ENCODE measurements at regions not wholly inside any gene's neighbourhood (a gene's known extent, or its start where the extent isn't known, plus 50 kb on each side); places are given as distances from the start of the nearest gene placed in this dataset.

DNA sequence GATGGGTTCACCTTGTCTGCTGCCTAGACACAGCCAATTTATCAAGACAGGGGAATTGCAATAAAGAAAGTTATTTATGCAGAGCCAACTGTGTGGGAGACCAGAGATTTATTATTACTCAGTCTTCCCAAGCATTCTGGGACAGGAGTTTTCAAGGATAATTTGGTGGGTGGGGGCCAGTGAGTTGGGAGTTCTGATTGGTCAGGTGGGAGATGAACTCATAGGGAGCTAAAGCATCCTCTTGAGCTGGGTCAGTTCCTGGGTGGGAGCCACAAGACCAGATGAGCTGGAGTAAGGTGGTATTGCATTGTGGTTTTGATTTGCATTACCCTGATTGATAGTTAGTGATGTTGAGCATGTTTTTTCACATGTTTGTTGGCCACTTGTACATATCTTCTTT lies 86.1 kb downstream of the PRKAB2 start:
- DNase-seq (ENCODE audit: low read depth) (no peak), FAIRE-seq (no peak)
- Histone ChIP-seq H3K9ac (ENCODE audit: low read length) (no peak overlapping the region), H2AFZ (ENCODE audit: low read depth, low read length) (no peak overlapping the region), H3K4me2 (ENCODE audit: low read length) (no peak overlapping the region), H4K20me1 (ENCODE audit: insufficient read depth, low read length) (no peaks in the 10 kb centered on the region), H3K36me3 (ENCODE audit: insufficient read depth, low read length) (no peaks in the 10 kb centered on the region), H3K27me3 (ENCODE audit: insufficient read depth, low read length) (peaks cover 19% of the 10 kb centered on the region), H3K79me2 (ENCODE audit: insufficient read depth, low read length) (no peaks in the 10 kb centered on the region), H3K27ac (ENCODE audit: low read depth, low read length) (no peak overlapping the region), H3K9me3 (ENCODE audit: insufficient read depth, low read depth, low read length) (no peaks in the 10 kb centered on the region), H3K4me1 (ENCODE audit: insufficient read depth, low read length) (no peaks in the 10 kb centered on the region), H3K4me3 (ENCODE audit: insufficient read depth, low read depth, low read length) (no peak overlapping the region)
- TF ChIP-seq, protein P1, sequence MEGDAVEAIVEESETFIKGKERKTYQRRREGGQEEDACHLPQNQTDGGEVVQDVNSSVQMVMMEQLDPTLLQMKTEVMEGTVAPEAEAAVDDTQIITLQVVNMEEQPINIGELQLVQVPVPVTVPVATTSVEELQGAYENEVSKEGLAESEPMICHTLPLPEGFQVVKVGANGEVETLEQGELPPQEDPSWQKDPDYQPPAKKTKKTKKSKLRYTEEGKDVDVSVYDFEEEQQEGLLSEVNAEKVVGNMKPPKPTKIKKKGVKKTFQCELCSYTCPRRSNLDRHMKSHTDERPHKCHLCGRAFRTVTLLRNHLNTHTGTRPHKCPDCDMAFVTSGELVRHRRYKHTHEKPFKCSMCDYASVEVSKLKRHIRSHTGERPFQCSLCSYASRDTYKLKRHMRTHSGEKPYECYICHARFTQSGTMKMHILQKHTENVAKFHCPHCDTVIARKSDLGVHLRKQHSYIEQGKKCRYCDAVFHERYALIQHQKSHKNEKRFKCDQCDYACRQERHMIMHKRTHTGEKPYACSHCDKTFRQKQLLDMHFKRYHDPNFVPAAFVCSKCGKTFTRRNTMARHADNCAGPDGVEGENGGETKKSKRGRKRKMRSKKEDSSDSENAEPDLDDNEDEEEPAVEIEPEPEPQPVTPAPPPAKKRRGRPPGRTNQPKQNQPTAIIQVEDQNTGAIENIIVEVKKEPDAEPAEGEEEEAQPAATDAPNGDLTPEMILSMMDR (IDR thresholded peaks at IDR 0.05; ENCODE audit: insufficient read depth, low read depth, low read length) = no peak
- TF ChIP-seq EZH2 (IDR thresholded peaks at IDR 0.05; ENCODE audit: insufficient read depth, low read length) = no peak
- Mint-ChIP-seq H3K36me3 (ENCODE audit: low read depth, unreplicated experiment) (no peaks in the 10 kb centered on the region), H3K27me3 (ENCODE audit: low read depth, unreplicated experiment) (no peaks in the 10 kb centered on the region), H3K9me3 (ENCODE audit: unreplicated experiment) (no peaks in the 10 kb centered on the region), H3K4me1 (ENCODE audit: low read depth, unreplicated experiment) (no peaks in the 10 kb centered on the region), H3K27ac (ENCODE audit: unreplicated experiment) (no peak overlapping the region), H3K4me3 (ENCODE audit: unreplicated experiment) (no peak overlapping the region)

DNA sequence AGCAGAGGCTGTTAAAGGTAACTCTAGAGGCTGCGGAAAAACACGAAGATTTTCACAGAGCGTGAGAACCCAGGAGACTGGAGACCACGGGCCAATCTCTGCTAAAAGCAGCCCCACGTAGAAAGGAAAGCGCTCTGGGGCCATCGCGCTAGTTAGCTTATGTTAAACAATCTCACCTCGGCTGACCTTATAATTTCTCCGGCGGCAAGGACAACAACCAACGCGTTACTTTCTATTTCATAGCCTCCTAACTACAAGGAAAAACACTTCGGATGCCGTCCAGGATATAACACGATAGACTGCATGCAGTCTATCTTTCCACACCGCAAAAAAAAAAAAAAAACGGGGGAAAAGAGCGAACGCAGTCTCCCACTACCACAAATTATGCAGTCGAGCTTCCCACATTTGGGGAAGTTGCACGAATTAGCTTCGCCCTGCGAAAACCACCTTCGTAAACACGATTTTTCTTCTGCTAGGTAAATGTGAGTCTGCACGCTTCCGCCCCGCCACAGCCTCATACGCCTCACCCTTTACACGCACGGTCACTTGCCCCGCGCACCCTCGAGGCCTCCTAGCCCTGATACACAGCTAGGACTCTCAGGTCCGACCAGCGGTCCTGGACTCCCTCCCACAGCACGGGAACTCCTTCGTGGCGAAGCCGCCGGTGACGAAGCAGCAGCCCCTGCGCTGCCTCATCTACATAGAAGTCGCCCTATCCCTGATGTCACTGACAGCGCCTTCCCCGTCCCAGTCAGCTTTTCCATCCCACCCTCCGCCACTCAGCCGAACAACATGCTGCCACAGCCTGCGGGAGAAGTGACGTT lies 87.8 kb downstream of the PRKAB2 start:
- Histone ChIP-seq H3K27ac (ENCODE audit: low read depth, low read length) (peak overlapping the region; percentile 97), H3K4me2 (ENCODE audit: low read length) (peak overlapping the region; percentile 92), H3K4me3 (ENCODE audit: insufficient read depth, low read depth, low read length) (peak overlapping the region; percentile 69), H4K20me1 (ENCODE audit: insufficient read depth, low read length) (peaks cover 3% of the 10 kb centered on the region), H3K4me1 (ENCODE audit: insufficient read depth, low read length) (peaks cover 4% of the 10 kb centered on the region), H3K79me2 (ENCODE audit: insufficient read depth, low read length) (no peaks in the 10 kb centered on the region), H2AFZ (ENCODE audit: low read depth, low read length) (peak overlapping the region; percentile 95), H3K9me3 (ENCODE audit: insufficient read depth, low read depth, low read length) (peaks cover 3% of the 10 kb centered on the region), H3K27me3 (ENCODE audit: insufficient read depth, low read length) (peaks cover 36% of the 10 kb centered on the region), H3K9ac (ENCODE audit: low read length) (peak overlapping the region; percentile 96), H3K36me3 (ENCODE audit: insufficient read depth, low read length) (no peaks in the 10 kb centered on the region)
- H3K4me1 Mint-ChIP-seq (ENCODE audit: low read depth, unreplicated experiment) = no peaks in the 10 kb centered on the region
- no peak for TF ChIP-seq EZH2 (IDR thresholded peaks at IDR 0.05; ENCODE audit: insufficient read depth, low read length)
- TF ChIP-seq, protein P1 (IDR thresholded peaks at IDR 0.05; ENCODE audit: insufficient read depth, low read depth, low read length) = no peak
- peaks cover 4% of the 10 kb centered on the region for H3K9me3 Mint-ChIP-seq (ENCODE audit: unreplicated experiment)
- H3K36me3 Mint-ChIP-seq (ENCODE audit: low read depth, unreplicated experiment) = no peaks in the 10 kb centered on the region
- no peak for FAIRE-seq
- H3K4me3 Mint-ChIP-seq (ENCODE audit: unreplicated experiment) = peak overlapping the region; percentile 92
- peak overlapping the region; percentile 100 for H3K27ac Mint-ChIP-seq (ENCODE audit: unreplicated experiment)
- H3K27me3 Mint-ChIP-seq (ENCODE audit: low read depth, unreplicated experiment) = peaks cover 3% of the 10 kb centered on the region
- DNase-seq (ENCODE audit: low read depth) = peak; percentile 88

DNA sequence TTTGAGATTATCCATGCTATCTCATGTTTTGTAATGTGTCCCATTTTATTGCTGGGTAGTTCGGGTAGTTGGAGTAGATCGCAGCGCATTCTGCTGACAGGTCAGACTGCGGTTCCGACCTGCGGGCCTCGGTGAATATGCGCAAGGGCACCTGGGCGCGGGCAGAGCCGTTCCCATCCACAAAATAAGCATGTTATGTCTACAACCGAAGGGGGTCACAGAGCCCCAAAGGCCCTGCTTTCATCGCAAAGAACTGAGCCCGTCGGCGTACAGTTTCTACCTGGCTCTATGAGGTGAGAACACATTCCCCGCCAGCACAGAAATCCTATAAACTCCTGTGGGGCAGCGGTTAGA lies 88.4 kb downstream of the PRKAB2 start:
- Histone ChIP-seq H3K9ac (ENCODE audit: low read length) (no peak overlapping the region), H2AFZ (ENCODE audit: low read depth, low read length) (no peak overlapping the region)
- peaks cover 3% of the 10 kb centered on the region for H3K27me3 Mint-ChIP-seq (ENCODE audit: low read depth, unreplicated experiment)

More for the DNA sequence above, 88.4 kb downstream of the PRKAB2 start:
- TF ChIP-seq, protein P1 (IDR thresholded peaks at IDR 0.05; ENCODE audit: insufficient read depth, low read depth, low read length) = no peak
- no peak for TF ChIP-seq EZH2 (IDR thresholded peaks at IDR 0.05; ENCODE audit: insufficient read depth, low read length)
- Mint-ChIP-seq H3K4me3 (ENCODE audit: unreplicated experiment) (peak overlapping the region; percentile 92), H3K9me3 (ENCODE audit: unreplicated experiment) (peaks cover 8% of the 10 kb centered on the region), H3K4me1 (ENCODE audit: low read depth, unreplicated experiment) (no peaks in the 10 kb centered on the region), H3K27ac (ENCODE audit: unreplicated experiment) (peak overlapping the region; percentile 100), H3K36me3 (ENCODE audit: low read depth, unreplicated experiment) (no peaks in the 10 kb centered on the region)
- Histone ChIP-seq H3K27ac (ENCODE audit: low read depth, low read length) (no peak overlapping the region), H3K4me1 (ENCODE audit: insufficient read depth, low read length) (peaks cover 4% of the 10 kb centered on the region), H3K36me3 (ENCODE audit: insufficient read depth, low read length) (no peaks in the 10 kb centered on the region), H4K20me1 (ENCODE audit: insufficient read depth, low read length) (peaks cover 3% of the 10 kb centered on the region), H3K9me3 (ENCODE audit: insufficient read depth, low read depth, low read length) (peaks cover 3% of the 10 kb centered on the region), H3K27me3 (ENCODE audit: insufficient read depth, low read length) (peaks cover 41% of the 10 kb centered on the region), H3K4me3 (ENCODE audit: insufficient read depth, low read depth, low read length) (peak overlapping the region; percentile 69), H3K79me2 (ENCODE audit: insufficient read depth, low read length) (no peaks in the 10 kb centered on the region), H3K4me2 (ENCODE audit: low read length) (peak overlapping the region; percentile 92)
- FAIRE-seq = no peak
- no peak for DNase-seq (ENCODE audit: low read depth)
